Upper lobe of left lung (tissue), 4 donors: ENCODE measurements at regions not wholly inside any gene's neighbourhood (a gene's known extent, or its start where the extent isn't known, plus 50 kb on each side); places are given as distances from the start of the nearest gene placed in this dataset.

ENCODE experiments used
- POLR2A ChIP-seq, 4 donors: fragments of 450-650 bp; IDR thresholded peaks; one replicate each; pipeline ENCODE4 v1.5.1; 2016 to 2017; ENCODE audit warnings: antibody characterized with exemption in 4 of 4, mild to moderate bottlenecking in 2 of 4
- POLR2AphosphoS5 ChIP-seq, 2 donors: sonication (generic); formaldehyde crosslinking; IDR thresholded peaks; one replicate each; pipeline ENCODE4 v1.5.1; 2017; ENCODE audit warnings: antibody characterized with exemption in 2 of 2
- TF ChIP-seq, protein P1 (sequence below), 6 experiments: fragments of 450-650 bp in 4 of 6; fragments of 200-600 bp in 2 of 6; sonication (generic) in 2 of 6; IDR thresholded peaks; one replicate each; pipeline ENCODE4 v1.5.1; 2016 to 2019; ENCODE audit warnings: antibody characterized with exemption in 6 of 6

DNA sequence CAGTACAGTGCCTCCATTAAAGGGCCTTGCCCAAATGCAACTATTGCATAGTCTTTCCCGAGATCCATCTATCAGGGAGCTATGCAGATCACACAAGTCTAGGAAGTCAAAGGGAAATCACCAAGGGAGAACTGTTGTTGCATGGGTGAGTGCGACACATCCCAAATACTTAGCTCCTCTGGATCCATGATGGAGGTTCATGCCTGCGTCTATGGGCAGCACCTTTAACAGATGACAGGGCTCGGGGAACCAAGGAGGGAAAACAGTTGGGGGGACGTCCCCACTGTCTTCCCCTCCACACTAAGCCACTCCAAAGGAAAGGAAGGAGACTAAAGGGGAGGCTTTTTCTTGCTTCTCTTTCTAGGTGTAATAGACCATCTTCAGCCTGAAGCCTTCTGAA, 552.8 kb upstream of the PKDCC start:
- TF ChIP-seq, protein P1, sequence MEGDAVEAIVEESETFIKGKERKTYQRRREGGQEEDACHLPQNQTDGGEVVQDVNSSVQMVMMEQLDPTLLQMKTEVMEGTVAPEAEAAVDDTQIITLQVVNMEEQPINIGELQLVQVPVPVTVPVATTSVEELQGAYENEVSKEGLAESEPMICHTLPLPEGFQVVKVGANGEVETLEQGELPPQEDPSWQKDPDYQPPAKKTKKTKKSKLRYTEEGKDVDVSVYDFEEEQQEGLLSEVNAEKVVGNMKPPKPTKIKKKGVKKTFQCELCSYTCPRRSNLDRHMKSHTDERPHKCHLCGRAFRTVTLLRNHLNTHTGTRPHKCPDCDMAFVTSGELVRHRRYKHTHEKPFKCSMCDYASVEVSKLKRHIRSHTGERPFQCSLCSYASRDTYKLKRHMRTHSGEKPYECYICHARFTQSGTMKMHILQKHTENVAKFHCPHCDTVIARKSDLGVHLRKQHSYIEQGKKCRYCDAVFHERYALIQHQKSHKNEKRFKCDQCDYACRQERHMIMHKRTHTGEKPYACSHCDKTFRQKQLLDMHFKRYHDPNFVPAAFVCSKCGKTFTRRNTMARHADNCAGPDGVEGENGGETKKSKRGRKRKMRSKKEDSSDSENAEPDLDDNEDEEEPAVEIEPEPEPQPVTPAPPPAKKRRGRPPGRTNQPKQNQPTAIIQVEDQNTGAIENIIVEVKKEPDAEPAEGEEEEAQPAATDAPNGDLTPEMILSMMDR (IDR thresholded peaks at IDR 0.05), result no peak
- TF ChIP-seq POLR2AphosphoS5 (IDR thresholded peaks at IDR 0.05) (no peak), POLR2A (IDR thresholded peaks at IDR 0.05) (no peak)
